Smooth muscle cell (in vitro differentiated cells): ENCODE measurements at regions not wholly inside any gene's neighbourhood (a gene's known extent, or its start where the extent isn't known, plus 50 kb on each side); places are given as distances from the start of the nearest gene placed in this dataset.

Experiments used
- DNase-seq: peaks from one replicate; lab custom pipeline; 2025; ENCODE audit not compliant: unreplicated experiment; lab: John Stamatoyannopoulos, UW
- H2AFZ ChIP-seq: fragments of 200-600 bp; sonication (generic); 2 replicates; pipeline ENCODE4 v1.6.0; 2016; ENCODE audit warnings: antibody characterized with exemption, low read depth, mild to moderate bottlenecking
- H3F3A ChIP-seq: fragments of 200-600 bp; sonication (generic); 2 replicates; pipeline ENCODE4 v1.6.0; 2017; ENCODE audit warnings: antibody characterized with exemption, low read depth
- H3K27ac ChIP-seq: fragments of 200-600 bp; sonication (generic); 2 replicates; pipeline ENCODE4 v1.5.1; 2016; ENCODE audit warnings: low read depth, mild to moderate bottlenecking
- H3K27me3 ChIP-seq: fragments of 200-600 bp; sonication (generic); 2 replicates; pipeline ENCODE4 v1.6.1; 2016; ENCODE audit warnings: low read depth, mild to moderate bottlenecking
- H3K36me3 ChIP-seq: fragments of 200-600 bp; sonication (generic); 2 replicates; pipeline ENCODE4 v1.5.1; 2016; ENCODE audit warnings: low read depth
- H3K4me1 ChIP-seq: fragments of 200-600 bp; sonication (generic); 2 replicates; pipeline ENCODE4 v1.5.1; 2016; ENCODE audit warnings: low read depth
- H3K4me2 ChIP-seq: fragments of 200-600 bp; sonication (generic); 2 replicates; pipeline ENCODE4 v1.6.0; 2016; ENCODE audit warnings: mild to moderate bottlenecking
- H3K4me3 ChIP-seq: fragments of 200-600 bp; sonication (generic); 2 replicates; pipeline ENCODE4 v1.5.1; 2016; ENCODE audit warnings: mild to moderate bottlenecking
- H3K79me2 ChIP-seq: fragments of 200-600 bp; sonication (generic); 2 replicates; pipeline ENCODE4 v1.6.0; 2016; ENCODE audit warnings: low read depth, mild to moderate bottlenecking
- H3K9ac ChIP-seq: fragments of 200-600 bp; sonication (generic); 2 replicates; pipeline ENCODE4 v1.6.0; 2016; ENCODE audit warnings: low read depth
- H3K9me3 ChIP-seq: fragments of 200-600 bp; sonication (generic); replicated peaks from 2 replicates; pipeline ENCODE4 v1.5.1; 2016; ENCODE audit warnings: low read depth
- H4K20me1 ChIP-seq: fragments of 200-600 bp; sonication (generic); 2 replicates; pipeline ENCODE4 v1.6.0; 2016; ENCODE audit warnings: low read depth
- WGBS: methylation state at CpG from one replicate; pipeline ENCODE4 v1.1.7; 2016; ENCODE audit warnings: low lambda C conversion rate; 5-methylcytosine and 5-hydroxymethylcytosine counted together
- TF ChIP-seq, protein P1 (sequence below): fragments of 200-600 bp; sonication (generic); IDR thresholded peaks from 2 replicates; pipeline ENCODE4 v1.5.1; 2017; ENCODE audit warnings: borderline replicate concordance, mild to moderate bottlenecking, antibody characterized with exemption; ENCODE audit not compliant: insufficient read depth, poor library complexity, severe bottlenecking

DNA sequence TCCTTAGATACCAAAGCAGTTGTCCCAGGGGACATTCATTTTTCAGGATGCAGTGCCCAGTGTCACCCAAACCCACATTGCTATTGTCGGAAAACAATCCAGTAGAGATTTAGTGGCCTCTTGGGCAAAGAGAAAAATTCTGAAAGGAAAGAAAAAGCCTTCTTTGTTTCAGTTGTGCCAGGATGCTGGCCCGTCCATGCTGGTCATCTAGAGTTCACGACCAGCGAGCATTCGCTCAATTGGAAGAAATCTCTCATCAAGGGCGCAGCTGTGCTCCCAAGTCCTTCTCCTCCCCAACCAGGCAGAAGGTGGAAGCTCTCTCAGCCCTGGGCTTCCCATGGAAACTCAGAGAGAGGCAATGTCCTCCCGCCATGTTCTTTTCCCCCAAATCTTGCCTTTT lies 123.7 kb downstream of the MTHFS start:
- TF ChIP-seq, protein P1, sequence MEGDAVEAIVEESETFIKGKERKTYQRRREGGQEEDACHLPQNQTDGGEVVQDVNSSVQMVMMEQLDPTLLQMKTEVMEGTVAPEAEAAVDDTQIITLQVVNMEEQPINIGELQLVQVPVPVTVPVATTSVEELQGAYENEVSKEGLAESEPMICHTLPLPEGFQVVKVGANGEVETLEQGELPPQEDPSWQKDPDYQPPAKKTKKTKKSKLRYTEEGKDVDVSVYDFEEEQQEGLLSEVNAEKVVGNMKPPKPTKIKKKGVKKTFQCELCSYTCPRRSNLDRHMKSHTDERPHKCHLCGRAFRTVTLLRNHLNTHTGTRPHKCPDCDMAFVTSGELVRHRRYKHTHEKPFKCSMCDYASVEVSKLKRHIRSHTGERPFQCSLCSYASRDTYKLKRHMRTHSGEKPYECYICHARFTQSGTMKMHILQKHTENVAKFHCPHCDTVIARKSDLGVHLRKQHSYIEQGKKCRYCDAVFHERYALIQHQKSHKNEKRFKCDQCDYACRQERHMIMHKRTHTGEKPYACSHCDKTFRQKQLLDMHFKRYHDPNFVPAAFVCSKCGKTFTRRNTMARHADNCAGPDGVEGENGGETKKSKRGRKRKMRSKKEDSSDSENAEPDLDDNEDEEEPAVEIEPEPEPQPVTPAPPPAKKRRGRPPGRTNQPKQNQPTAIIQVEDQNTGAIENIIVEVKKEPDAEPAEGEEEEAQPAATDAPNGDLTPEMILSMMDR: no peak
- H3K9ac ChIP-seq: no peak overlapping the region
- H3K4me3 ChIP-seq: no peak overlapping the region
- WGBS: 97% methylated on average over 7 of the region's 7 CpGs
- no peak overlapping the region for H2AFZ ChIP-seq
- no peaks in the 10 kb centered on the region for H3K36me3 ChIP-seq
- no peaks in the 10 kb centered on the region for H3K4me1 ChIP-seq
- DNase-seq: no peak
- H3K79me2 ChIP-seq: no peaks in the 10 kb centered on the region
- H3F3A ChIP-seq: no peaks in the 10 kb centered on the region
- H3K4me2 ChIP-seq: no peak overlapping the region
- no peaks in the 10 kb centered on the region for H3K9me3 ChIP-seq
- H3K27me3 ChIP-seq: no peaks in the 10 kb centered on the region
- no peaks in the 10 kb centered on the region for H4K20me1 ChIP-seq
- H3K27ac ChIP-seq: no peak overlapping the region

DNA sequence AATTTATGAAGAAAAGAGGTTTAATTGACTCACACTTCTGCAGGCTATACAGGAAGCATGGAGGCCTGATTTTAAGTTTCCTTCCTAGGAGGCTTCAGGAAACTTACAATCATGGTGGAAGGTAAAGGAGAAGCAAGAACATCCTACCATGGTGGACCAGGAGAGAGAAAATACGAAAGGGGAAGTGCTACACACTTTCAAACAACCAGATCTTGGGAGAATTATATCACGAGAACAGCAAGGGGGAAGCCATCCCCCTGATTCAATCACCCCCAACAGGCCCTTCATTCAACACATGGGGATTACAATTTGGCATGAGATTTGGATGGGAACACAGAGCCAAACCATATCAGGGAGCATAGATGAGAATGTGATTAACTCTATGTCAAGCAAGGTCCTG lies 121.0 kb downstream of the MTHFS start:
- TF ChIP-seq, protein P1: no peak
- Histone ChIP-seq H2AFZ (no peak overlapping the region), H3K4me2 (no peak overlapping the region), H3K9ac (no peak overlapping the region), H3K27ac (no peak overlapping the region), H3K4me1 (no peaks in the 10 kb centered on the region), H3K9me3 (no peaks in the 10 kb centered on the region), H4K20me1 (no peaks in the 10 kb centered on the region), H3K36me3 (no peaks in the 10 kb centered on the region), H3F3A (no peaks in the 10 kb centered on the region), H3K79me2 (no peaks in the 10 kb centered on the region), H3K27me3 (no peaks in the 10 kb centered on the region), H3K4me3 (no peak overlapping the region)
- DNase-seq: no peak
- 86% methylated on average over 2 of the region's 2 CpGs for WGBS

DNA sequence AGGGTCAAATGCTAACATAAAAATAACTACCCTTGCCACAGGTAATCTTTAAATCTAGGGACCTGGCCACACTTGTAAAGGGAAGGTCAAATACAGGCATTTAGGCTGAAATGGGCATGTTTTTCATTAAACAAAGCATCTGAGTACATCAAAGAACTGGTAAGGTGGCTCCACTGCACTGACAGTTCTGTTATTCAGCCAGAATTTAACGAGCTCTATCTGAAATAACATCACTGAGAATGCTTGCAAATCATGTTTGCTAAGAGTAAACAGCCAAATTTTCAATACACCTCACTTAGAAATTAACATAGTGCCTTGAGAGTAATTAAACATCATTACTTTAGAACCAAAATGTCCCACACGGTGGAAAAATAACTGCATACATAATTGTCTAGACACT lies 118.9 kb downstream of the MTHFS start:
- Histone ChIP-seq H2AFZ (no peak overlapping the region), H3K9me3 (no peaks in the 10 kb centered on the region), H3K27ac (no peak overlapping the region), H3K4me3 (no peak overlapping the region), H3F3A (no peaks in the 10 kb centered on the region), H3K4me2 (no peak overlapping the region), H4K20me1 (no peaks in the 10 kb centered on the region), H3K27me3 (no peaks in the 10 kb centered on the region), H3K36me3 (no peaks in the 10 kb centered on the region), H3K79me2 (no peaks in the 10 kb centered on the region), H3K9ac (no peak overlapping the region), H3K4me1 (no peaks in the 10 kb centered on the region)
- 70% methylated on average over 2 of the region's 2 CpGs for WGBS
- TF ChIP-seq, protein P1: no peak
- DNase-seq: no peak

DNA sequence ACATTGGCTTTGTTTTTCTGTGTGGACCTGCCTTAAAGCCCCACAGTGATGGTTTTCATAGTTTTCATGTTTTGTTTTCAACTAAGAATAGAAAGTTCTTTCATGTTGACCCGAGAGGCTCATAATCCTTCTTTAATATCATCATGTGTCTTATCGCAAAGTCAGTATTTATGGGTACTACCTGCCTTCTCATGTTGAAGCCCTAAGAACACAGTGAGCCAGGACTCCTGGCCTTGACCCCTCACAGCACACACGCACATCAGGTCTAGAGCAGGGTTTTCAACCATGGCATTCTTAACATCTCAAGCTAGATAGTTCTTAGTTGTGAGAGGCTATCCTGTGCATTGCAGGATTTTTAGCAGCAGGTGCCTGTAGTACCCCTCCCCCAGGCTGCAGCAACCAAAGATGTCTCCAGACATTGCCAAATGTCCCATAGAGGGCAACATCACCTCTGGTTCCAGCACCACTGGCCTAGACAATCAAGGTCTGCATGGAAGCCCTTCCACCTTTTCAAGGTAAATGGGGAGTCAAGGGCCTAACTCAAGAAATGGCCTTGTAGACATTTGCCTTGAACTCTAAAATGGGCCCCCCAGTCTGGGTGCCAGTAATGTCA lies 118.3 kb downstream of the MTHFS start:
- Histone ChIP-seq H3K4me1 (no peaks in the 10 kb centered on the region), H3K9ac (no peak overlapping the region), H3K79me2 (no peaks in the 10 kb centered on the region), H3K9me3 (no peaks in the 10 kb centered on the region), H2AFZ (no peak overlapping the region), H3K27ac (no peak overlapping the region), H3K27me3 (no peaks in the 10 kb centered on the region), H3F3A (no peaks in the 10 kb centered on the region), H3K4me3 (no peak overlapping the region), H3K36me3 (no peaks in the 10 kb centered on the region), H3K4me2 (no peak overlapping the region), H4K20me1 (no peaks in the 10 kb centered on the region)
- WGBS: 100% methylated on average over 3 of the region's 3 CpGs
- DNase-seq: no peak
- TF ChIP-seq, protein P1: no peak
